IMR-90 (cell line): ENCODE measurements at regions not wholly inside any gene's neighbourhood (a gene's known extent, or its start where the extent isn't known, plus 50 kb on each side); places are given as distances from the start of the nearest gene placed in this dataset.

Experiments used
- ATAC-seq: fragments of 200-7000 bp; cut with Tn5 transposase; 2 replicates; pipeline ENCODE4 v1.9.1; 2020; ENCODE audit warnings: low read depth, mild to moderate bottlenecking, moderate library complexity
- BruUV-seq: library from RNA; stranded (reverse); fragments of 400-500 nt; replicated peaks from 2 replicates; lab custom pipeline; 2021; lab: Mats Ljungman, UMichigan
- CTCF ChIA-PET: fragments of 300-600 bp; formaldehyde crosslinking; extraction: SDS; loops from one replicate; lab custom pipeline; 2021; ENCODE audit warnings: antibody characterized with exemption; lab: Yijun Ruan, JAX
- POLR2A ChIA-PET: fragments of 300-600 bp; sonication (Branson Sonifier 250); formaldehyde crosslinking; loops from one replicate; lab custom pipeline; 2022; ENCODE audit warnings: antibody characterized with exemption; ENCODE audit not compliant: unreplicated experiment; lab: Charles Lee
- DNase-seq: peaks from one replicate; pipeline ENCODE4 v3.0.0; 2013
- H2AFZ ChIP-seq: replicated peaks from 2 replicates; pipeline ENCODE3; 2013; ENCODE audit warnings: low read length, mild to moderate bottlenecking; ENCODE audit not compliant: poor library complexity
- H2AK5ac ChIP-seq: 2 replicates; pipeline ENCODE4 v1.6.1; 2013; ENCODE audit warnings: low read depth, low read length, inconsistent platforms
- H2AK9ac ChIP-seq: replicated peaks from 2 replicates; pipeline ENCODE3; 2013; ENCODE audit warnings: mild to moderate bottlenecking, low read depth, low read length, moderate library complexity; ENCODE audit not compliant: poor library complexity
- H2BK120ac ChIP-seq: 2 replicates; pipeline ENCODE4 v1.6.1; 2013; ENCODE audit warnings: low read depth, low read length, inconsistent platforms
- H2BK15ac ChIP-seq: 3 replicates; pipeline ENCODE4 v1.6.1; 2013; ENCODE audit warnings: low read depth, low read length, inconsistent platforms
- H2BK20ac ChIP-seq: 2 replicates; pipeline ENCODE4 v1.6.1; 2013; ENCODE audit warnings: low read depth, mild to moderate bottlenecking, inconsistent platforms, low read length, moderate library complexity
- H2BK5ac ChIP-seq: 2 replicates; pipeline ENCODE4 v1.6.1; 2013; ENCODE audit warnings: mild to moderate bottlenecking, low read depth, low read length, inconsistent platforms; ENCODE audit not compliant: poor library complexity, severe bottlenecking
- H3K14ac ChIP-seq: replicated peaks from 2 replicates; pipeline ENCODE4 v1.6.1; 2013; ENCODE audit warnings: low read depth, low read length, inconsistent platforms
- H3K18ac ChIP-seq: 2 replicates; pipeline ENCODE4 v1.6.1; 2013; ENCODE audit warnings: low read depth, low read length, control low read depth
- H3K23ac ChIP-seq: 2 replicates; pipeline ENCODE4 v1.6.1; 2013; ENCODE audit warnings: low read depth, low read length, inconsistent platforms
- H3K27ac ChIP-seq: 2 replicates; pipeline ENCODE4 v1.5.1; 2013; ENCODE audit warnings: mild to moderate bottlenecking, control low read depth, low read length; ENCODE audit not compliant: insufficient read depth
- H3K27me3 ChIP-seq: 2 replicates; pipeline ENCODE4 v1.6.1; 2013; ENCODE audit warnings: low read length; ENCODE audit not compliant: control insufficient read depth, insufficient read depth
- H3K36me3 ChIP-seq: 2 replicates; pipeline ENCODE4 v1.6.1; 2013; ENCODE audit warnings: low read length, mixed read lengths; ENCODE audit not compliant: control insufficient read depth, insufficient read depth
- H3K4ac ChIP-seq: 2 replicates; pipeline ENCODE4 v1.6.1; 2013; ENCODE audit warnings: low read depth, low read length, inconsistent platforms
- H3K4me1 ChIP-seq: 2 replicates; pipeline ENCODE4 v1.6.1; 2013; ENCODE audit warnings: low read length, mixed read lengths; ENCODE audit not compliant: control insufficient read depth, insufficient read depth
- H3K4me2 ChIP-seq: 2 replicates; pipeline ENCODE4 v1.6.1; 2013; ENCODE audit warnings: low read depth, mild to moderate bottlenecking, control low read depth, low read length, moderate library complexity
- H3K4me3 ChIP-seq: 2 replicates; pipeline ENCODE4 v1.5.1; 2013; ENCODE audit warnings: low read depth, mild to moderate bottlenecking, control low read depth, low read length, moderate library complexity; ENCODE audit not compliant: insufficient read depth
- H3K56ac ChIP-seq: 2 replicates; pipeline ENCODE4 v1.6.1; 2013; ENCODE audit warnings: low read length, inconsistent platforms; ENCODE audit not compliant: insufficient read depth; ENCODE audit errors: extremely low read depth
- H3K79me1 ChIP-seq, 2 experiments: 2 replicates each; pipeline ENCODE4 v1.6.1; 2013; ENCODE audit warnings: low read length in 2 of 2, inconsistent platforms in 1 of 2, low read depth in 1 of 2
- H3K9ac ChIP-seq: 2 replicates; pipeline ENCODE4 v1.6.1; 2013; ENCODE audit warnings: low read depth, low read length, control low read depth
- H3K9me1 ChIP-seq: 2 replicates; pipeline ENCODE4 v1.6.1; 2013; ENCODE audit warnings: low read length, inconsistent platforms; ENCODE audit not compliant: insufficient read depth
- H3K9me3 ChIP-seq: 2 replicates; pipeline ENCODE4 v1.6.1; 2013; ENCODE audit warnings: low read length; ENCODE audit not compliant: control insufficient read depth, insufficient read depth
- H4K20me1 ChIP-seq: 2 replicates; pipeline ENCODE4 v1.6.1; 2013; ENCODE audit warnings: low read length, inconsistent platforms; ENCODE audit not compliant: insufficient read depth
- H4K5ac ChIP-seq: 2 replicates; pipeline ENCODE4 v1.6.1; 2013; ENCODE audit warnings: mild to moderate bottlenecking, low read depth, low read length, control low read depth
- H4K8ac ChIP-seq, 2 experiments: 2 replicates each; pipeline ENCODE4 v1.6.1; 2013; ENCODE audit warnings: low read depth in 2 of 2, low read length in 2 of 2, control low read depth in 1 of 2, inconsistent platforms in 1 of 2
- H4K91ac ChIP-seq: 2 replicates; pipeline ENCODE4 v1.6.1; 2013; ENCODE audit warnings: low read depth, low read length, inconsistent platforms; ENCODE audit not compliant: insufficient read depth
- MAZ ChIP-seq: IDR thresholded peaks from 2 replicates; pipeline ENCODE4 v1.6.1; 2012; ENCODE audit warnings: low read depth, mild to moderate bottlenecking, low read length, improper control_type of control experiment, moderate library complexity, borderline replicate concordance
- NFE2L2 ChIP-seq: fragments of 150-350 bp; IDR thresholded peaks from 2 replicates; pipeline ENCODE4 v1.6.1; 2016; ENCODE audit warnings: low read depth, mild to moderate bottlenecking, low read length
- WGBS, 2 experiments: methylation state at CpG; one replicate each; pipeline versions ENCODE4 v1.1.5 to v1.1.7; 2013; ENCODE audit warnings: missing lambda C conversion rate in 2 of 2; ENCODE audit not compliant: insufficient read length in 1 of 2; ENCODE audit errors: extremely low coverage in 2 of 2; 5-methylcytosine and 5-hydroxymethylcytosine counted together
- dilution Hi-C: fragments of 300-500 bp; cut with HindIII; formaldehyde crosslinking; loops from one replicate; pipeline ENCODE4 v1.14.3; 2018; ENCODE audit warnings: low sequenced_read_pairs; ENCODE audit not compliant: unreplicated experiment
- in situ Hi-C: fragments of 300-500 bp; cut with MboI; formaldehyde crosslinking; loops from 3 replicates; pipeline ENCODE4 v1.14.3; 2019; ENCODE audit warnings: low sequenced_read_pairs, inconsistent platforms, mixed read lengths
- intact Hi-C: fragments of 100-400 bp; cut with micrococcal nuclease; formaldehyde crosslinking; loops from 2 replicates; pipeline ENCODE4 v1.10.0; 2022

DNA sequence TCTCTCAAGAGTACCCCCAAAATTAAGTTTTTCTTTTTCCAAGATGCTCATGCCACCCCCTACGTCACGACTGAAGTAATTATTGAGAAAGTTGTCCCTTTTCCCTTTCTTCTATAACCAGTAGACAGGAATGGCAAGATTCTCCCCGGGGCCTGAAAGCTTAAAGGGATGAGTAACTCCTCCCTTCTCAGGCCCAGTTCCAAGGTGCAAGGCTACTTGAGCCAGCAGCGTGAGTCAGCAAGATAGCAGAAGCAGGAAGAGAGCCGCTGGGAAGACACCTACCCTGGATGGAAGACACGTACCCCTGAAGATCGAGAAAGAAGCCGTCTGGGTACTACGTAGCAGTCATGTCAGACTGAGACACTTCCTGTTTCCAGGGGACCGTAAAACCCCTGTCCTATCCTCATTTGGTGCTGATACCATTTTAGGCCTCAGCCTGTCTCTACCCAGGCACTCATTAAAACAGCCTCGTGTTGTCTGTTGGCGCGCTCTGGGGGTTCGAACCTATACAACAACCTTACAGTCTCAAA lies 241.0 kb downstream of the ADGRG6 start:
- peak; percentile 89 for ATAC-seq

More for the DNA sequence above, 241.0 kb downstream of the ADGRG6 start:
- Histone ChIP-seq H3K4ac (peak overlapping the region; percentile 31; the same call in 1 of the 2 replicates), H3K18ac (peak overlapping the region; percentile 50), H3K27ac (0 out of 2 replicates have a peak overlapping the region, but pooled peaks have one; percentile 27), H3K4me3 (no peak overlapping the region), H3K9ac (no peak overlapping the region), H2BK5ac (peak overlapping the region; percentile 18), H4K91ac (peak overlapping the region; percentile 3; the same call in 1 of the 2 replicates), H4K8ac (peak overlapping the region in 1 of 2 experiments; percentile 49; a peak in 3 of 4 replicates), H3K23ac (peak overlapping the region; percentile 59; the same call in 1 of the 2 replicates), H2AK9ac (no peak overlapping the region), H3K14ac (no peak overlapping the region), H3K4me2 (no peak overlapping the region), H2AK5ac (no peak overlapping the region), H2AFZ (peak overlapping the region; percentile 75), H4K5ac (peak overlapping the region; percentile 73), H3K56ac (no peak overlapping the region), H3K27me3 (peaks cover 3% of the 10 kb centered on the region), H4K20me1 (no peaks in the 10 kb centered on the region), H3K36me3 (no peaks in the 10 kb centered on the region), H2BK15ac (peak overlapping the region; percentile 12; the same call in 1 of the 3 replicates), H3K4me1 (peaks cover 2% of the 10 kb centered on the region; the same call in 1 of the 2 replicates), H2BK20ac (peak overlapping the region; percentile 5; the same call in 1 of the 2 replicates), H3K9me1 (no peaks in the 10 kb centered on the region), H3K79me1 (no peaks in the 10 kb centered on the region), H3K9me3 (no peaks in the 10 kb centered on the region), H2BK120ac (peak overlapping the region; percentile 44; the same call in 1 of the 2 replicates)
- in situ Hi-C loops (no loop called here), dilution Hi-C loops (no loop called here), intact Hi-C loops (no loop called here)
- DNase-seq: peak; percentile 81
- ChIA-PET POLR2A (no interaction called here), CTCF (no interaction called here)
- no TSS peak for BruUV-seq
- TF ChIP-seq NFE2L2 (peak; percentile 79), MAZ (no peak)
- 74% methylated on average over 7 of the region's 14 CpGs; no CpG with 5 or more reads in 1 of the 2 experiments for WGBS, 2 experiments
